IPS-15b (cell line): ENCODE measurements at regions not wholly inside any gene's neighbourhood (a gene's known extent, or its start where the extent isn't known, plus 50 kb on each side); places are given as distances from the start of the nearest gene placed in this dataset.
"Not testable (repeated sequence)": the region's sequence is repeated elsewhere in the genome, so short reads cannot be mapped to it uniquely, and the experiment has no call there.

Source experiments
- H3K27me3 ChIP-seq: one replicate; pipeline ENCODE4 v1.6.1; 2013; ENCODE audit warnings: low read length; ENCODE audit not compliant: control insufficient read depth, insufficient read depth
- H3K36me3 ChIP-seq: one replicate; pipeline ENCODE4 v1.6.1; 2013; ENCODE audit warnings: low read length; ENCODE audit not compliant: control insufficient read depth, insufficient read depth
- H3K4me1 ChIP-seq: one replicate; pipeline ENCODE4 v1.6.1; 2013; ENCODE audit warnings: mild to moderate bottlenecking, low read length; ENCODE audit not compliant: control insufficient read depth, insufficient read depth
- H3K4me3 ChIP-seq: one replicate; pipeline ENCODE4 v1.5.1; 2013; ENCODE audit warnings: low read depth, low read length
- H3K9ac ChIP-seq: one replicate; pipeline ENCODE4 v1.6.1; 2013; ENCODE audit warnings: low read depth, mild to moderate bottlenecking, low read length
- H3K9me3 ChIP-seq: one replicate; pipeline ENCODE4 v1.6.1; 2013; ENCODE audit warnings: mild to moderate bottlenecking, low read length; ENCODE audit not compliant: control insufficient read depth, insufficient read depth

GRCh38 chr7:16091701-16092310 is 329.5 kb downstream of the CRPPA start:
- Histone ChIP-seq H3K4me3 (no peak overlapping the region), H3K27me3 (no peaks in the 10 kb centered on the region), H3K36me3 (no peaks in the 10 kb centered on the region), H3K9me3 (no peaks in the 10 kb centered on the region), H3K9ac (no peak overlapping the region), H3K4me1 (no peaks in the 10 kb centered on the region)

DNA sequence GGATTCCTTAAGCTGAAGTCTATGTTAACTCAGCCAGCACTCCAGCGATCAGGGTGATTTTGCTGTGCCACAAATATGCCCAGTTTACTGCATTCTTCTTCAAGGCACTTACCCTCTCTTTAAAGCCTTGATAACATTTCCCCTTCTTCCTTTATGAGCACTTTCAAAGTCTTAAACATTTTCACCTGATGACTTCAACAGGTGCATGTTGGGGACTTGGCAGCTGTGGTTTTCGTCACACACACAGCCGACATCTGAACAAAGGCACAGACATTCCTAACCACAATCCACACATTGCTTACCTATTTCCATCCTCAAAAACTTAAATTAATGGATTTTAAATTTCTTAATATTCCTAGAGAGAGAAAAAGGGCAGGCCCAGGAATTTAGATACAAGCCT is 331.5 kb downstream of the CRPPA start:
- H3K9me3 ChIP-seq, result no peaks in the 10 kb centered on the region
- no peak overlapping the region for H3K4me3 ChIP-seq
- no peaks in the 10 kb centered on the region for H3K4me1 ChIP-seq
- H3K9ac ChIP-seq, result no peak overlapping the region
- no peaks in the 10 kb centered on the region for H3K36me3 ChIP-seq
- no peaks in the 10 kb centered on the region for H3K27me3 ChIP-seq

DNA sequence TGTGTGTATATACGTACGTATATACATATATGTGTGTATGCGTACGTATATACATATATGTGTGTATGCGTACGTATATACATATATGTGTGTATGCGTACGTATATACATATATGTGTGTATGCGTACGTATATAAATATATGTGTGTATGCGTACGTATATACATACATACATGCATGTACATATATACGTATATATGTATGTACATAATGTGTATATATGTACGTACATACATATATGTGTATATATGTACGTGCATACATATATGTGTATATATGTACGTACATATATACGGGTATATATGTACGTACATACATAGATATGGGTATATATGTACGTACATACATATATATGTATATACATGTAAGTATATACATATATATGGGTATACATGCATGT is 332.1 kb downstream of the CRPPA start:
- no peak overlapping the region for H3K4me3 ChIP-seq
- no peaks in the 10 kb centered on the region for H3K36me3 ChIP-seq
- H3K4me1 ChIP-seq, result no peaks in the 10 kb centered on the region
- no peak overlapping the region for H3K9ac ChIP-seq
- H3K9me3 ChIP-seq, result no peaks in the 10 kb centered on the region
- H3K27me3 ChIP-seq, result no peaks in the 10 kb centered on the region

DNA sequence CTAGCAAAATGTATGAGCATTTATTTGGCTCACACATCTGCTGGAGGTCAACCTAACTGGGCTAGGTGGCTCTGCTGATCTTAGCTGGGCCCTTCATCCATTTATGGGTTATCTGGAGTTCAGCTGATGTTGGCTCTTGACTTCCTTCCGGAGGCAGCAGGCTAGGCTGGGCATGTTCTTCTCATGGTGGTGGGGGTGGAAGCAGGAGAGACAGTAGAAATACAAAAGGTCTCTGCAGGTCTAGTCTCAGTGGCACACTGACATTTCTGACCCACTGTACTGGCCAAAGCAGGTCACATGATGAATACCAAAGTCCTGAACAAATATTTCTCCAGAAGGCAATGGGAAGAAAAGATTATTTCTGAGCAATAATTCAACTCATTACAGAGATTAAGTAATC is 334.6 kb downstream of the CRPPA start:
- Histone ChIP-seq H3K9me3 (no peaks in the 10 kb centered on the region), H3K4me1 (no peaks in the 10 kb centered on the region), H3K4me3 (no peak overlapping the region), H3K36me3 (no peaks in the 10 kb centered on the region), H3K9ac (no peak overlapping the region), H3K27me3 (no peaks in the 10 kb centered on the region)

- not testable (repeated sequence) for H3K9me3 ChIP-seq, H3K4me1 ChIP-seq, H3K9ac ChIP-seq, H3K27me3 ChIP-seq, H3K4me3 ChIP-seq, H3K36me3 ChIP-seq
Measured at GRCh38 chr7:16085780-16086179, 335.6 kb downstream of the CRPPA start.

GRCh38 chr7:16084875-16085274 is 336.5 kb downstream of the CRPPA start:
- Histone ChIP-seq H3K36me3 (no peaks in the 10 kb centered on the region), H3K4me3 (no peak overlapping the region), H3K9ac (no peak overlapping the region), H3K4me1 (no peaks in the 10 kb centered on the region), H3K9me3 (no peaks in the 10 kb centered on the region), H3K27me3 (no peaks in the 10 kb centered on the region)

- no peaks in the 10 kb centered on the region for H3K27me3 ChIP-seq
- no peaks in the 10 kb centered on the region for H3K9me3 ChIP-seq
- H3K4me1 ChIP-seq, result no peaks in the 10 kb centered on the region
- no peaks in the 10 kb centered on the region for H3K36me3 ChIP-seq
- no peak overlapping the region for H3K4me3 ChIP-seq
- H3K9ac ChIP-seq, result no peak overlapping the region
Measured at GRCh38 chr7:16084370-16084769, 337.0 kb downstream of the CRPPA start.

DNA sequence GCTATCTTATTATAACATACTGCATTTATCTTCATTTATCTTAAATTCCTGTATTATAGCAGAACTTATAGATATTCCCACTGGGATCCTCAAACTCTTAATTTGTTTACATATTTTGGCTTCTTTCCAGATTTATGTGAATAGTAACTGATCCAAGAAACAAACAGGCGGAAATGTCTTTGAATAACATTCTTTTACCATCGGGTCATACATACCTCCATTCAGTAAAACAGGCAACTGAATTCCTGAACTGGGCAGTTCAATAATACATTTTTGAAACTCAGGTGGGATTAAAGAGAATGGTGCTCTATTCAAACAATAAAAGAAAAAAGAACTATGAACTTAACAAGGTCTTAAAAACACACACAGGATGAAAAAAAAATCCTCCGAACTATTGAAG is 337.4 kb downstream of the CRPPA start:
- Histone ChIP-seq H3K4me3 (no peak overlapping the region), H3K4me1 (no peaks in the 10 kb centered on the region), H3K27me3 (no peaks in the 10 kb centered on the region), H3K9ac (no peak overlapping the region), H3K36me3 (no peaks in the 10 kb centered on the region), H3K9me3 (no peaks in the 10 kb centered on the region)

GRCh38 chr7:16080131-16080530 is 341.2 kb downstream of the CRPPA start:
- H3K9ac ChIP-seq, result no peak overlapping the region
- H3K9me3 ChIP-seq, result no peaks in the 10 kb centered on the region
- H3K4me1 ChIP-seq, result peaks cover 3% of the 10 kb centered on the region
- H3K36me3 ChIP-seq, result no peaks in the 10 kb centered on the region
- no peak overlapping the region for H3K4me3 ChIP-seq
- H3K27me3 ChIP-seq, result no peaks in the 10 kb centered on the region

GRCh38 chr7:16079723-16080122 is 341.6 kb downstream of the CRPPA start:
- Histone ChIP-seq H3K4me1 (peaks cover 3% of the 10 kb centered on the region), H3K27me3 (no peaks in the 10 kb centered on the region), H3K36me3 (no peaks in the 10 kb centered on the region), H3K4me3 (no peak overlapping the region), H3K9me3 (no peaks in the 10 kb centered on the region), H3K9ac (no peak overlapping the region)

- Histone ChIP-seq H3K36me3 (no peaks in the 10 kb centered on the region), H3K4me3 (no peak overlapping the region), H3K4me1 (peaks cover 3% of the 10 kb centered on the region), H3K27me3 (no peaks in the 10 kb centered on the region), H3K9ac (no peak overlapping the region), H3K9me3 (no peaks in the 10 kb centered on the region)
Measured at GRCh38 chr7:16078076-16078952, 343.0 kb downstream of the CRPPA start.

DNA sequence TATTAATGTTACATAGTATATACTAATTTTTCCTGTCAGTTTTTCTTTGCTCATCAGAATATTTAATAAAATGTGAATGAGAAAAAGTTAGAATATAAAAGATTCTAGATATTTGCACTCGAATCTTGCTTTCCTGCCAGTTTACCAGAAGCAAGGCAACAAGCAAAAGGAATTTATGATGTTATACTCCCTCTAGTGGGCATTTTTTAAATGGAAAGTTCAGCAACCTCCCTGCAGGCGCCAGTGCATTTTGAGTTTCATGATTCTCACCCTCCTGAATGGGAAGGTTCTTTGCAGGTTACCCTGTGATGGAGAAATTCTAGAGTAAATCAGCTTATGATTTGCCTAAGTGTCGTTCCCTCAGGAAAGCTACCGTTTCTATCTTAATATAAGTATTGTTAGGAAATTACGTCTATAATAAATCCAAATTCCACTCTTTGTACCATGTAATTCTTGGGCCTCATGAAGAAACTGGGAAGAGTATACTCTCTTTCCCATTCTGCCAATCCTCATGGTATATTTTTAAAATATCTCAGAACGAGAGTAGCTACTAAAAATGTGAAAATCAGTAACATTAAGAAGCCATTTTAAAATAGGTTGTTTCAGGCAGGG is 350.0 kb downstream of the CRPPA start:
- Histone ChIP-seq H3K9me3 (no peaks in the 10 kb centered on the region), H3K36me3 (no peaks in the 10 kb centered on the region), H3K4me1 (peaks cover 18% of the 10 kb centered on the region), H3K27me3 (no peaks in the 10 kb centered on the region), H3K9ac (no peak overlapping the region), H3K4me3 (no peak overlapping the region)
